NCI-H2196 treated with DMSO at 0.1 percent for 48 hours (cell line): ENCODE measurements at regions not wholly inside any gene's neighbourhood (a gene's known extent, or its start where the extent isn't known, plus 50 kb on each side); places are given as distances from the start of the nearest gene placed in this dataset.
"Not testable (repeated sequence)": the region's sequence is repeated elsewhere in the genome, so short reads cannot be mapped to it uniquely, and the experiment has no call there.

Experiments used
- DNase-seq: peaks from one replicate; lab custom pipeline; 2025; ENCODE audit not compliant: unreplicated experiment; lab: John Stamatoyannopoulos, UW

DNA sequence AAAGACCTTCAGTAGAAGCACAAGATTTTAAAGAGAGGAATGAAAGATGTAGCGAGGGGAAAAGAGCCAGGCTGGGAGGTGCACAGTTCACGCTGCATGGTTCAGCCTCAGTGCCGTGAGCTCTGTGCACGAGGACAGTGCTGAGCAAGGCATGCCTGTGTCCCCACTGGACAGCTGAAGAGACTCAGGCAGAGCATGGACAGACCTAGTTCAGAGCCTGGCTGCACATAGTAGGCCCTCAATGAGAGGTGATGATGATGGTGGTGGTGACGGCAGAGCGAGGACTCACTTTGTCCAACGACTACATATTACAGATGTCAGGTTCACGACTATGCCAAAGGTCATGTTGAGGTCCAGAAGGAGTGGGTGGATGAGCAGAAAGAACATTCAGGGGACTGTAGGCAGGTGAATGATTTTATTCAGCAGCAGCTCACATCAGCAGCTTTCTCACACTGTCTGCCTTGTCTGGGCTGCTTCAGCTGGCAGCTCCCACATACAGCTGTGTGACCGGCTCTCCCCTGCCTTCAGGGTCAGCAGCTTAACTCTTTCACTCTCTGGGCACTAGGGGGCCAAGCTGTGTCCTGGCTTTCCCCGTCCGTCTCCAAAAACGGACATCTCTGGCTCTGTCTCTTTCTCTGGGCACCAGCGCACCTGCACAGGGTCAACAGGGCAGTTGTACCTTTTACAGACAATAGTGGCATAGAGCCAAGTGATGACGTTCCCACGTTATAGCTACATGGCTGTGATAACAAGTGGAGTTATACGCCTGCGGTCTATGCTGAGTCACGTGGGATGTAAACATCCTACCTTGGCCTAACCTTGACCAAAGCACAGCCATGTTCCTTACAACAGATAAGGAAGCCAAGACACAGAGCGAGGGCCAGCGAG is 83.4 kb upstream of the KCNK12 start:
- no peak for DNase-seq

DNA sequence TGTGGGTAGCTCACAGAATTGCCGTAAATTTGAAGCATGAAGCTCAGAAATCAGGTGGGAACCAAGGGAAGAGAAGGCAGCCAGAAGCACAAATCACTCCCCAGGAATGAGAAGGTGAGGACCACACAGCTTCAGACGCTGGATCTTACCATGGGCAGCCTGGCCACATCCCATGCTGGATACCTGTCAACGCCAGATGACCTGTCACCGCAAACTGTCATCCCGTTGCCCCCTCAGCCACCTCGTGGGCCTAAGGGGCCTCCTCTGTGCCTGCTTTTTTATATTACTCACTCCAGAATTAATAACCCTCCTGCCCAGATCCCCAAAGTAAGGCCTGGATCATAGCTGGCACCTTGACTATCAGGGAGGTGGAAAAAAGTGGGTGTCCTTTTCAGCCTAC is 82.3 kb upstream of the KCNK12 start:
- no peak for DNase-seq

DNA sequence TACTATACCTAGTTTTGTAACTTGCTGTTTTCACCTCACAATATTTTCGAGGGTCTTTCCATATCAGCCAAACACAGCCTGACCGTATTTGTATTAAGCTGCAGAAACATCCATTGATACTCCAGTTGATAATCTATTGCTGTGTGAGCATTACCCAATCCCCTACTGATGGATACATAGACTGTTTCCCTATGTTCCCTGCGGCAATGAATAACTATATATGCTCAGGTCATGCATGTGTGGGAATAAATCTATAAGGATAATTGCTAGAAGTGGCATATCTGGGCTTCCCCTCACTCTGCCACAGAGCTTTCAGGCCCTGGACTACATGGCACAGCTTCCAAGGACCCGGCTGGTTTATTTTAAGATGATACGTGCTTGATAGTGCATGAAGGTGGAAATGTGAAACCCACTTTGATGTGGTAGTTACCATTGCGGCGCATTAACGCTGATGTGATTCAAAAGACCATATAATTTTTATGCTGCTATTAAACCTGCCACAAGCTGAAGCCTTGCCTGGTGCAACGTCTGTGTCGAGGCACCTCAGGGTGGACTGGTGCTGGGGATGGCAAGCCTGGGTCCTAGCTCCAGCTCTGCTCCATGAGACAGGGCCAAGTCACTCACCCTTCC is 81.4 kb upstream of the KCNK12 start:
- DNase-seq = no peak

DNA sequence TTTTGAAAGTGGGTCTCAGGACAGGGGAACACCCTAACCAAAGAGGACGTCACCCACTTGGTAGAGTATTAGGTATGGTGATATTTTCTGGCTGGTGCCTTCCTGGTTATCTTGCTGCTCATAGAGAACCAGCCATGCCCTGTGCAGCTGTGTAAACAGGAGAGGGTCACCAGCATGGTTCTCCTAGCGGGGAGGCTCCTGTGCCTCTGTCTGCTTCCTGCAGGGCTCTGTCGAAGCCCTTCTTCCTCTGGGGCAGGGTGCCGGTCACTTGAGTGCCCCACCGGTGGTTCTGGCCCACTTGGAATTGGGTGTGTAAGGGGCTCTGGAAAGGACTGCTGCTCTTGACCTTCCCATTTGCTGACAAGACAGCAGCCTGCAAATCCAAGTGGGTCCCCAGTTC is 80.5 kb upstream of the KCNK12 start:
- DNase-seq = no peak

DNA sequence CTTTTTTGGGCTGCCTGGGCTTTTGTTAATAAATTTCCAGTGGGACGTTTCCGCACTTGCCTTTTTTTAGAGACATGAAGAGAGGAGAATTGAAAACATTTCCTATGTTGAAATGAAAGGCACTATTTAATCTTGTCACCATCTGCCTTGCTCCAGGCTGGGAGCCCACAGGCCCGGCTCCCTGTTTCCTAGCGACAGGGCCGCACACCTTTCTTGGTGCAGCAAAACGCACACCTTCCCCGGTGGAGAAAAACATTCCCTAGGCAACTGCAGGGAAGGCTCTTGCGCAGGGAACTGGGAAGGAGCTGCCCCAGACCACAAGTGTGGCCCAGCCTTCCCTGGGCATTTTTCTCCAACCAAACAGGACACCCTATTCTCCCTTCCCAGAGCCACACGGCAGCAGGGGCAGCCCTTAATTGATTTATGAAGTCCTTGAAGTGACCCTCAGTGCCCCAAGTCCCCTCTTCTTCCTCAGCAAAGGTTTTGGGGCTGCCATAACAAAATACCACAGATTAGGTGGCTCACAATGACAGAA is 79.3 kb upstream of the KCNK12 start:
- no peak for DNase-seq

DNA sequence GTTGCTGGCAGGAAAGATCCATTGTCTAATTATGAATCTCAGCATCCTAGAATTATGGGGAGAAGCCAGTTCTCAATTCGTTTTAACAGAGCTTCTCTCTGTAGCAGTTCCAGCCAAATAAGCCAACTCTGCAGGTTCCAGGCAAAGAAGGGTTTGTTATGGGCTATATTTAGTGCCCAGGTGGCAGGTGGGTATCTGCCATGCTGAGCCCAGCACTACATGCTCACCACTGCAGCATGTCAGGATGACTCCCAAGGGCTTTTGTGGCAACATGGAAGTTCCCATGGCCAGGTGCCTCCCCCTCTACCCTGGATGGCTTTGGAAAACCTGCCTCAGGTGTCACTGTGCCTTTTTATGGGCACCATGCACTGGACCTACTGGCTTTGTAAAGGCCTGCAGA is 74.5 kb upstream of the KCNK12 start:
- no peak for DNase-seq

DNA sequence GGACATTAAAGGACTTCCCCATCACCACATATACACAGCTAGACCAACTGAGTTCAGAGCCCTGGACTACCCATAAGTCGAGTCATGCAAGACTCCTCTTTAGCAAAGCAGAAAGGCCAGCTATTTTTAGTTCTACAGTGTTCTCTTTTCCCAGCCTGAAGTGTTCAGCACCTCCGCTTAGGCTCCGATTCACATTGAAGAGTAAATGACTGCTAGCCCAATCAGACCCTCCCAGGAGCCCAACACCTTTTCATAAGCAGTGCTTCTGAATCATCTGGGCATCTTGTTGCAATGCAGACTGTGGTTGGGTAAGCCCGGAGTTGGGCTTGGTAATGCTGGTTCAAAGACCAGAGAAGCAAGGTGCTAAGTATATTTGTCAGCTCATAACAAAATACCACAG is 73.6 kb upstream of the KCNK12 start:
- no peak for DNase-seq

DNA sequence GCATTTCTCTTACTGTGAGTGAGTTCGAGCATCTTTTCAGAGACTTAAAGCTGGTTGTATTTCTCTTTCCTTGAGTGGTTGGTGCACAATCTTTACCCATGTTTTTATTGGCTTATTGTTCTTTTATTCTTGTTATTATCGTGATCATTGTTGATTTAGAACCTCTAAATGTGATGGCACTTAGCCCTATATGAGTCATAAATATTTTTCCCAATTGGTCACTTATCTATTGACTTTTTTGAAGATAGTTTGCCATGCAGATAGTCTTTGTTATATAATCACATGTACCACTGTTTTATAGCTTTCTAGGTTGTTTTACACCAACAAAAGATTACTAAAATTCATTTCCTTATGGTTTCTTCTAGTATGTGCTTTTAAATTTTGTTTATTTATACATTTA is 70.6 kb upstream of the KCNK12 start:
- no peak for DNase-seq

DNA sequence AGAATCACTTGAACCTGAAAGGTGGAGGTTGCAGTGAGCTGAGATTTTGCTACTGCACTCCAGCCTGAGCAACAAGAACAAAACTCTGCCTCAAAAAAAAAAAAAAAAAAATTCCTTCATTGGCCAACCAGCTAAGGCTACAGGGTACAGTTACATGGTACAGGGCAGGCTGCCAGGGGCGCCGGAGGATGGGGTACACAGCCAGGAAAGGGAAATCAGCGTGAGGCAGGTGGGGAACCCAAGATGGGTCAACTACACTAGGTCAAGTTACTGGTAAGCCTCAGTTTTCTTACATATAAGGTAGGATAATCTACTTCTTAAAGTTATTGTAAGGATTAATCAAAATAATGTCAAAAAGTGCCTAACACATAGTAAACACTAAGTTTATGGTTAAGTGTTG is 69.6 kb upstream of the KCNK12 start:
- no peak for DNase-seq

DNA sequence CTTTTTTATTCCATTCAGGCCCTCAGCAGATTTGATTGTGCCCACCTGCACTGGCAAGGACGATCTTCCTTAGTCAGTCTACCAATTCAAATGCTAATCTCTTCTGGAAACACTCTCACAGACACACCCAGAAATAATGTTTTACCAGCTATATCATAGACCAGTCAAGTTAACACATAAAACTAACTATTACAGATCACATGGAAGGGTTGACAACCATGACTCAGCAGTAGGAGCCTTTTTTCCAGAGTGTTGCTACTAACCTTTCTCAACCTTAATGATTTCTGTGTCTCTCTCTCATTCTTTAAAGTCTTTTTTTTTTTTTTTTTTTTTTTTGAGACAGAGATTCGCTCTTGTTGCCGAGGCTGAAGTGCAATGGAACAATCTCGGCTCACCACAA is 68.7 kb upstream of the KCNK12 start:
- no peak for DNase-seq

DNA sequence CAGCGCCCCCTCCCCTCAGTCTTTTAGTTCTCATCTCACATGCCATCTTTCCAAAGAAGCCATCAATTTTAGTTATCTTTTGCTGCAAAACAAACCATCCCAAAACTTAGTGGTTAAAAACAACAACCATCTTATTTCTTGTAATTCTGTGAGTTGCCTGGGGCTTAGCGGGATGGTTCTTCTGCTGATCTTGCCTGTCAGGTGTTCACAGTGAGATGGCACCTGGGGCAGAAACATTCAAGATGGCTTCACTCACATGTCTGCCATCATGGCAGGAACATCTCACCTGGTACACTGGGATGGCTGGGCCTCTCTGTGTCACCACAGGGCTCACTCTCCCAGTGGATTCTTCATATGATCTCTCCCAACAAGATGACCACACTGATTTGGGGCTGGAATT is 67.6 kb upstream of the KCNK12 start:
- no peak for DNase-seq

DNA sequence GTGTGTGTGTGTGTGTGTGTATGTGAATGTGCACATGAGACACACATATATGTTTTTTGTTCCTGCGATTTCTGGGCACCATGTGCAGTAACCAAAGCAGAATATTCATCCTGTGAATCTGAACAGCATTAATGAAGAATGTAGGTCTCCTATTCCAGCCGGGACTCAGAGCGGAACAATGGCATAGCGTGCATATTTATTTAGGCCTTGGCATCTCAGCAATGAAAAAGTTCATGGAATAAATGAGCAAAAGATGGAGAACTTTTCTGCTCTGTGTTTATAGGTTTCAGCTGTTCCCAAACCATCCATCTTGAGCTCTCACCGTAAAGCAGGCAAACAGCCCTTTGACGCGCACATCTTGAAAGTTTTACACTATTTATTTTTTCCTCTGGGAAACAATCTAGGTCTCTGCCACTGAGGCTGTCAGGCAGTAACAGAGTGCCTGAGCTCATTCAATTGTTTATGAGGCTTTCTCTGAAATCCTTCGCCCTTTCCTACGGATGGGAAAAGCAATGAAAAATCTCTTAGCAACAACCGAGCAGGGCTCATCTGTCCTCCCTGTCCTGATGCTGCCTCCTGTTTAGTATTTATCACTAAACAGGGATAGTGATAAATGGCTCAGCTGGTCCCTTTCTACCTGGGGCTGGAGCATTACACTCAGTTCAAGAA is 65.9 kb upstream of the KCNK12 start:
- no peak for DNase-seq

DNA sequence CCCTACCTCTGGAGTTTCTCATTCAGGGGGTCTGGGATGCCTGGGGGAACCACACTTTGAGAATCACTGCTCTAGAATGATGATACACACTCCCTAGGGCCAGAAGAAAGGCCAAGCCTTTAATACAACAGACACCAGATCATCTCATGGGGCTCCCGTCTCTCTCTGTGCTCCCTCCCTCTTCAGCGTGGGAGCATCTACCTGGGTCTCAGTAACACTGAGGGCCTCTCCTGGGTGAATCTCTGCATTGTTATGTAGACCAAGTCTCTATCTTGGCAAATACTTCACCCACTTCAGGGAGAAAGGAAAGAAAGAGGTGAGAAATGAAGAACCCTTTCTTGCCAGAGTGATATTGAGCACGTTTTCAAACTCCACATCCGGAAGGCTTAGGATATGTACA is 65.4 kb upstream of the KCNK12 start:
- DNase-seq = no peak

DNA sequence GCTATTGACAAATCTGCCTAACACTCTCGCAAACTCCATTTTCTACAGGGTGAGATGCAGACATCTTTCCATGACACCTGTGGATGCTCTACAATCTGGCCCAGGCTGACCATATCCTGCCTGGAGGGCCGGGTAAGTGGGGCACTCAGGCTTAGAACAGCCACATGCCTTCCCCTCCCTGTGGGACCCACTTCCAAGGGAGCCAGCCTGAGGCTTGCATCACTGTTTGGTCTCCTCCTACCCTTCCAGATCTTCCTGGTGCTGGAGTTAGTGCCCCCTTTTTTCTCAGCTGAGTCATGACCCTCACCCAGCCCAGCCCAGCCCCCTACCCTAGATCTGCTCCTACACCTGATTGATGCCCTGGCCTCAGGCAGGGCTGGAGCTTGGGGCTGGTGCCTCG is 62.0 kb upstream of the KCNK12 start:
- no peak for DNase-seq

DNA sequence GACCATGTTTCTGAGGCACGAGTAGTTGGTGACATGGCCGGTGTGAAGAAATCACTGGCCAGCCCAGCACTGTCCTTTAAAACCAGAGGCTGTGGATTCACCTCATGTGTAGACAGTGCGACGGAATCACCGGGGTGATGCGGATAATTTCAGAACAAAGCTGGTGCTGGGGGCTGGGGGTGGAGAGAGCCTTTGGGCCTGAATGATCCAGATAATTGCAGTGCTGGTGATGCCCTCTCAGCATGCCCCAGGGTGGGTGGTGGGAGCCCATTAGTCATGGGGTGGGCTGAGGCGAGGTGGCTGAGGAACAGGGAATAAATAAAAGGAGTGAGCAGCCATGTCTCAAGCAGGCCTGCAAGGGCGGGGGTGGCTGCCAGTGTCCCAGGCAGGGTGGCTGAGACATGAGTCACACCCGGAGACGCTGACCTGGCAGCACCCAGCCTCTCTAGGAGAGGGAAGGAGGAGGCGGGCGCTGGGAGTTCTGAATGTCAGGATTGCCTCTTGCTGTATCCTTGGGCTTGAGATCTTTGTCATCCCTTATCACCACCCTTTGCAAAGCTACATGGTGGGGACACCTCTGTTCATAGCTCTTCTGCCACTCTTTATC is 61.1 kb upstream of the KCNK12 start:
- DNase-seq = no peak

DNA sequence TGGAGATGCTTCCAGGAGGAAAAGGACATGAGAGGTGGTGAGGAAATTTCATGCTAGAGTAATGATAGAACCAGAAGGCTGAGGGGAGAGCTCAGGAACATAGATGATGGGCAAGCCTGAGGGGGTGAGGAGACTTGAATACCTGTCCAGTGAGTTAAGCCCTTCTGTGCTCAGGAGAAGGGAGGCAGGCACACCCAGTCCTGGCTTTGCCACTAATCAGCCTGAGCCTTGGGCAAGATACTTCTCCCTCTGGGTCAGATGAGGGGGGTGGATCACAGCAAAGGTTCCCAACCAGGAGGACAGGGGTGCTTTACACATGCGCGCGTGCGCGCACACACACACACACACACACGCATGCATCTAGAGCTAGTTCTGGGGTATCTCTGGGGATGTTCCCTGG is 60.5 kb upstream of the KCNK12 start:
- DNase-seq = no peak

DNA sequence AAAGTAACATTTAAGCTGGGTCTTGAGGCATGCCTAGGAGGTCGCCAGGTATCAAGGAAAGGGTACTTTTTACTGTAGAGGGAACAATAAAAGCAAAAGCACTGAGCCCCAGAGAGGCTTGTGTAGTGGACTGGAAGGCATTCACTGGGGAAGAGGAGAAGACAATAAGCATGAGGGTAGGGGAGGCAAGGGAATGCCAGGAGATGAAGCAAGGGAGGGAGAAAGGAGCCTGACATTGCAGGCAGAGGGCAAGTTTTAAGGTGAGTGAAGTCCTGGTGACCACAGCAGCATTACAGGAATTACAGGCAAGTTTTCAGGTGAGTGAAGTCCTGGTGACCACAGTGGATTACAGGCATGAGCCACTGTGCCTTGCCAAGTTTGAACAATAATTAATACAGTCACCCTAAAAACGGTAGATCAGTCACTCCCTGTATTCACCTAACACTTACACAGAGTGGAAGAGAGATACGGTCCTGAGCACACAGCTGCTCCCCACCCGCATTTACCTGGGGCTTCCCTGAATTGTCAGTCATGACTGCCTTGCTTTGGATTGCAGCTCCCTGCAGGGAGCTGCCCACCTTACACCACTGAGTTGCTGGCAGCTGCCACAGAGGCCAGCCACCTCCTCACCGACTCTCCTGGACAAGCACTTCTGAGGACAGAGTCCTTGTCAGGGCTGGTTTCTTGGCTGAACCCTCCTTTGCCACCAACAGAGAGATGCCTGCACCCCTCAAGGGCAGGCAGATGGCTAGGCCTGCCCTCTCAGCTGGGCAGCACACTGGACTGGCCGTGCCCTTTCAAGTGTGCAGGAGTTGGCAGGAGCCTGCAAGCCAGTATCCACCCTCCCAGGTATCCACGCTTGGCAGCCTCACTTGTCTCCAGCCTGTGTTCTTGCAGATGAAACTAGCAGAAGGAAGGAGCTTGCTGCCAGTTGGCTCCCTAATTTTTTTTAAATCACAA is 59.0 kb upstream of the KCNK12 start:
- no peak for DNase-seq

DNA sequence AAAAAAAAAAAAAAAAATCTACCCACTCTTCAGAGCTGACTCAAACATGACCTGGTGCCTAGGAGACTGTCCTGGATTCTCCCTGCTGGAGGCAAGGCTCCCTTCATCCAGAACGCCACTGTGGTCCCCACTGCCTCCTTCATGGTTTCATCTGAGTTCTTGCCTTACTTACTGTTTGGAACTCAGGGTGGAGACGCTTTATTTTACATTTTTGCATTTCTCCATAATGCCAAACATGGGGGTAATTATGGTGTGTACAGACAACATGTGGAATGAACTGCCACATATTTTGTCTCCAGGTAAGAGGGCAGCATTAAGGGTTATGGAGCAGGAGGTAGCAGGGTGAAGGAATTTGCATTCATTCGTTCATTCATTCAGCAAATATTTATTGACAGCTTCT is 58.1 kb upstream of the KCNK12 start:
- DNase-seq = no peak

DNA sequence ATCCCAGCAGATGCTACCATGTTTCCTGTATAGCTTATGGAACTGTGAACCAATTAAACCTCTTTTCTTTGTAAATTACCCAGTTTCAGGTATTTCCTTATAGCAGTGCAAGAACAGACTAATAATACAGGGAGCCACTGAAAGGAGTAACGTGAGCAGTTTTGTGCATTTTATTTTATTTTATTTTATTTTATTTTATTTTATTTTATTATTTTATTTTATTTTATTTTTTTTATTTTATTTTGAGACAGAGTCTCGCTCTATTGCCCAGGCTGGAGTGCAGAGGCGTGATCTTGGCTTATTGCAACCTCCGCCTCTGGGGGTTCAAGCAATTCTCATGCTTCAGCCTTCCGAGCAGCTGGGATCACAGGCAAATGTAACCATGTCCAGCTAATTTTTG is 55.9 kb upstream of the KCNK12 start:
- DNase-seq = no peak

DNA sequence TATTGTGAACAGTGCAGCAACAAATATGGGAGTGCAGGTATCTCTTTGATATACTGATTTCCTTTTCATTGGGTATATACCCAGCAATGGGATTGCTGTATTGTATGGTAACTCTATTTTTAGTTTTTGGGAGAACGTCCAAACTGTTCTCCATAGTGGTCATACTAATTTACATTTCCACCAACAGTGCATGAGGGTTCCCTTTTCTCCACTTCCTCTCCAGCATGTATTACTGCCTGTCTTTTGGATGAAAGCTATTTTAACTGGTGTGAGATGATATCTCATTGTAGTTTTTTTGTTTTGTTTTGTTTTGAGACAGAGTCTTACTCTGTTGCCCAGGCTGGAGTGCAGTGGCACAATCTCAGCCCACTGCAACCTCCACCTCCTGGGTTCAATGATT is 52.4 kb upstream of the KCNK12 start:
- not testable (repeated sequence) for DNase-seq
